HepG2 (cell line): ENCODE measurements at regions not wholly inside any gene's neighbourhood (a gene's known extent, or its start where the extent isn't known, plus 50 kb on each side); places are given as distances from the start of the nearest gene placed in this dataset.

Experiments
- DNMT1 ChIP-seq: sonication (generic); formaldehyde crosslinking; IDR thresholded peaks from 2 replicates; pipeline ENCODE4 v1.5.1; 2020; ENCODE audit warnings: mild to moderate bottlenecking, missing genetic modification reagents
- EZH2 ChIP-seq: conservative IDR thresholded peaks from 2 replicates; pipeline ENCODE4 v1.6.1; 2012; ENCODE audit warnings: mild to moderate bottlenecking, low read depth, low read length, moderate library complexity
- JARID2 ChIP-seq: sonication (generic); formaldehyde crosslinking; IDR thresholded peaks from 2 replicates; pipeline ENCODE4 v1.8.1; 2023; ENCODE audit warnings: missing genetic modification reagents, inconsistent platforms; ENCODE audit not compliant: insufficient replicate concordance
- NCOA2 ChIP-seq: sonication (generic); formaldehyde crosslinking; IDR thresholded peaks from 2 replicates; pipeline ENCODE4 v1.8.0; 2022; ENCODE audit warnings: inconsistent platforms
- POLR2A ChIP-seq, 2 experiments: IDR thresholded peaks; 2 replicates each; pipeline ENCODE4 v1.6.1; 2011; ENCODE audit warnings: low read depth in 2 of 2, low read length in 2 of 2, mild to moderate bottlenecking in 1 of 2, moderate library complexity in 1 of 2; ENCODE audit not compliant: insufficient read depth in 1 of 2
- POLR2AphosphoS5 ChIP-seq: IDR thresholded peaks from 2 replicates; pipeline ENCODE4 v1.6.1; 2012; ENCODE audit warnings: low read depth, low read length
- SP2 ChIP-seq: sonication (generic); formaldehyde crosslinking; IDR thresholded peaks from 2 replicates; pipeline ENCODE4 v1.5.1; 2020; ENCODE audit warnings: mild to moderate bottlenecking, missing genetic modification reagents
- ZNF331 ChIP-seq: sonication (generic); formaldehyde crosslinking; IDR thresholded peaks from 2 replicates; pipeline ENCODE4 v1.4.0; 2020; ENCODE audit warnings: missing genetic modification reagents
- TF ChIP-seq, protein P1 (sequence below): sonication (generic); formaldehyde crosslinking; IDR thresholded peaks from 2 replicates; pipeline ENCODE4 v1.5.0; 2020; ENCODE audit warnings: mild to moderate bottlenecking, missing genetic modification reagents, moderate library complexity

DNA sequence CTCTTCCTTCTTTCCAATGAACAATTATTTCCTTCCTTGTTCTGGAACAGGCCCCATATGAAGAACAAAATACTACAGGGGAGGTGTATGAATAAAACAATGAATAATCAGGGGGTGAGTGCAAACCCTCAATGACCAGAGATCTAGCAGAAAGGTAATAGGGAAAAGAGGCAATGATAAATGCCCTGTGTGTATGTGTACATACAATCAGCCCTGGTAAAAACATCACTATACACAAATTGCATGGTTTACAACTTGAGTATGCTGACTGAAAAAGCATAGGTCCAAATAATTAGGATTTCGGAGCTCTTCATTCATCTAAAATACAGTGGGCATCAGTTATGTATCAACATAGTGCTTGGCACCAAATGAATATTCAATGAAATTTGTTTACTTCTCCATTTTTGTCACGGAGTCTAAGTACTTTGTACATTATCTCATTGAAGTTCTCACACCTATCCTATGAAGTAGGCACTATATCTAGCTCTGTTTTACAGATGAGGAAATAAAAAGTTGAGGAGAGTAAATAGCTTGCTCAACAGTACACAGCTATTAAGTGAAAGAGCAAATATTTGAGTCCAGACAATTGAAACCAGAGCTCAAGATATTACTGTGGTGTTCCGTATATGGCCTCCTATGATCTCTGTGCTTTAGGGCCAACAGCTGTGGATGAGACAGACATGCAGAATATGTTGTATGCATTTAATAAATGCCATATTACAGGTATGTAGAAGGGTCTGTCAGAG is 1065.4 kb downstream of the SORCS3 start:
- TF ChIP-seq EZH2 (no peak), NCOA2 (CRISPR knock-in tag) (no peak), POLR2A (IDR thresholded peaks at IDR 0.05; ENCODE audit: insufficient read depth in 1 of 2, low read depth in 2 of 2, low read length in 2 of 2) (no peak), JARID2 (CRISPR knock-in tag) (no peak), POLR2AphosphoS5 (no peak), SP2 (CRISPR knock-in tag) (no peak), ZNF331 (no peak), DNMT1 (CRISPR knock-in tag) (no peak)
- TF ChIP-seq, protein P1, sequence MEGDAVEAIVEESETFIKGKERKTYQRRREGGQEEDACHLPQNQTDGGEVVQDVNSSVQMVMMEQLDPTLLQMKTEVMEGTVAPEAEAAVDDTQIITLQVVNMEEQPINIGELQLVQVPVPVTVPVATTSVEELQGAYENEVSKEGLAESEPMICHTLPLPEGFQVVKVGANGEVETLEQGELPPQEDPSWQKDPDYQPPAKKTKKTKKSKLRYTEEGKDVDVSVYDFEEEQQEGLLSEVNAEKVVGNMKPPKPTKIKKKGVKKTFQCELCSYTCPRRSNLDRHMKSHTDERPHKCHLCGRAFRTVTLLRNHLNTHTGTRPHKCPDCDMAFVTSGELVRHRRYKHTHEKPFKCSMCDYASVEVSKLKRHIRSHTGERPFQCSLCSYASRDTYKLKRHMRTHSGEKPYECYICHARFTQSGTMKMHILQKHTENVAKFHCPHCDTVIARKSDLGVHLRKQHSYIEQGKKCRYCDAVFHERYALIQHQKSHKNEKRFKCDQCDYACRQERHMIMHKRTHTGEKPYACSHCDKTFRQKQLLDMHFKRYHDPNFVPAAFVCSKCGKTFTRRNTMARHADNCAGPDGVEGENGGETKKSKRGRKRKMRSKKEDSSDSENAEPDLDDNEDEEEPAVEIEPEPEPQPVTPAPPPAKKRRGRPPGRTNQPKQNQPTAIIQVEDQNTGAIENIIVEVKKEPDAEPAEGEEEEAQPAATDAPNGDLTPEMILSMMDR, result no peak
